NCI-H748 (cell line): ENCODE measurements at regions not wholly inside any gene's neighbourhood (a gene's known extent, or its start where the extent isn't known, plus 50 kb on each side); places are given as distances from the start of the nearest gene placed in this dataset.
"Not testable (repeated sequence)": the region's sequence is repeated elsewhere in the genome, so short reads cannot be mapped to it uniquely, and the experiment has no call there.

Source experiments
- DNase-seq: peaks from one replicate; lab custom pipeline; 2025; ENCODE audit not compliant: unreplicated experiment; lab: John Stamatoyannopoulos, UW

DNA sequence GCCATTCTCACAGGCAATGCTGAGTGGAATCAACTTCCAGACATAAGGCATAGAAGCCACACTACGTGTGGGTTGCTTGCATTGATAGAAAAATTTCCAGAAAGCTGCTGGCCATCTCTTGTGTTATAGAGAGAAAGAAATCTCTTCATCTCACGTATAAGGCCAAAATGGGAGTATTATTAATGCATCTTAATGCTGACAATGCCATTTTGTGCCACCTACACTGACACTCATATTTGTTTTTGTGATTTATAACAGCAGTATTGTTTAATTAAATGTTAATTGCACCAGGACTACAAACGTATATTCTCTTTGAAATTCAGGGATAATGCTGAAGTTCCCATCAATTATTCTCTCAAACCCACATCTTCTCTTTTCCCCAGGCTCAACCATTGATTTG, 56.1 kb upstream of the TMEM132D start:
- no peak for DNase-seq

DNA sequence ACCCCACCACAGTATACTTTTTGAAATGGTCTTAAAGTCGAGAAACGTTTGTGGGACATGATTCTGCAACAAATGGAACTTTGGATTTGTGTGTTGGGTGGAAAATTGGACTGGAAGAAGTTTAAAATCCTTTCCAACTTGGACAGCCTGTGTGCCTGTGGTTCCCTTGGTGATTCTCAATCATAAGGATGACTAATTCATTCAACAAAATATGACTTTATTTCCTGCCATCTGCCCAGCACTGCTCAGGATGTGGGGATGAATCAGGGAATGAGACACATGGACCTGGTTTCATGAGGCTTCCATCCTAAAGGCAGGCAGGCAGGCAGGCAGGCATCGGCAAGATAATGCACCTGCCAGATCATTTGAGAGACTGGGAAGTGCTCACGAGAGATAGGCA, 57.3 kb upstream of the TMEM132D start:
- DNase-seq, result no peak

DNA sequence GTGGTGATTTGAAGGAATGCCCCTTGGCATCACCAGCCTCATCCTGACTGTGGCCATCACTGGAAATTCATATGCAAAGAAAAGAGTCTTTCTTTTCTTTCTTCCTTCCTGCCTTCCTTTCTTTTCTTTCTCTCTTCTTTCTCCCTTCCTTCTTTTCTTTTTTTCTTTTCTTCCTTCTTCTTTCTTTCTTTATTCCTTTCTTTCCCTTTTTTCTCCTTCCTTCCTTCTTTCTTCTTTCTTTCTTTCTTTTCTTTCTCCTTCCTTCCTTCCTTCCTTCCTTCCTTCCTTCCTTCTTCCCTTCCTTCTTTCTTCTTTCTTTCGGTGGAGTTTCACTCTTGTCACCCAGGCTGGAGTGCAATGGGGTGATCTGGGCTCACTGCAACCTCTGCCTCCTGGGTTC, 58.0 kb upstream of the TMEM132D start:
- DNase-seq, result no peak

DNA sequence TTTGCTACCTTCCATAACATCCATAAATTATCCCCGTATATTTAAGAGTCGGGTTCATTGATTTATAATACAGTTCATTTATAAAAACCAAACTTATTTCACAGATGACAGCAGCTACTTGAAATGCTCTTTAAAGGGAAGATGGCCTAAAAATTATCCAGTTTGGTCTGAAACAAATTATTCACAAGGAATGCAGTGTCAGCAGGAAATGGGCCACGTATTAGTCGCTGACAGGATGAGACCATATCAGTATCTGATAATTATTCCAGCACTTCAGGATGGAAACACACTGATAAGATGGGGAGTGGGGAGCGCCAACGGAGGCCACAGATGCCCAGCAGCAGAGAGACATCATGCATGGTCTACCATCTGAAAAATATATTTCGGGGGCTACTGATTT, 60.5 kb upstream of the TMEM132D start:
- no peak for DNase-seq

DNA sequence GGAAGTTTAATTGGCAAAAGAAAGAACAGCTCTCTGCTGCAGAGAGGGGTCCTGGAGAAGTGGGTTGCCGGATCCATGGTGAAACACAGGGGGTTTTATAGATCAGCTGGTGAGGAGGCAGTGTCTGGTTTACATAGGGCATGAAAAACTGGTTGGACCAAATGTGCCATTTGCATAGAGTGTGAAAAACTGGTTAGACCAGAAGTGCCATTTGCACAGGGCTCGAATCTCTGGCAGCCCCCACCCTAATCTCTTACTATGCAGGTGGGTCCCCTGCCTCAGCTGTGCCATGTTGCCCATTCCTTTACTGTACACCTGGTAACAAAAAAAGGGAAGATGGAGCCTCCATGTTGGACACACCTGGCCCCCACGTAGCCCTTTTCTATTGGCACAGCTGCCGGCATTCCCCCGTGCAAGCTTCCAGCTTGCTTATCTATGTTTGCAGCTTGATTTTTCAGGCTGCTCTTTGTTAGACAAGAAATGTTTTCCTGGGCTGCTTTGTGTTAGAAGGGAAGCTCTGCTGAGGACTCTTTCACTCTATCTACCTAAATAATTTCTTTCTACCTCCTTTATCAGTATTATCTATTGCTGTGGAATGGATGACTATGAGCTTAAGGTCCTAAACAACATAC, 61.1 kb upstream of the TMEM132D start:
- DNase-seq, result peak; percentile 84

DNA sequence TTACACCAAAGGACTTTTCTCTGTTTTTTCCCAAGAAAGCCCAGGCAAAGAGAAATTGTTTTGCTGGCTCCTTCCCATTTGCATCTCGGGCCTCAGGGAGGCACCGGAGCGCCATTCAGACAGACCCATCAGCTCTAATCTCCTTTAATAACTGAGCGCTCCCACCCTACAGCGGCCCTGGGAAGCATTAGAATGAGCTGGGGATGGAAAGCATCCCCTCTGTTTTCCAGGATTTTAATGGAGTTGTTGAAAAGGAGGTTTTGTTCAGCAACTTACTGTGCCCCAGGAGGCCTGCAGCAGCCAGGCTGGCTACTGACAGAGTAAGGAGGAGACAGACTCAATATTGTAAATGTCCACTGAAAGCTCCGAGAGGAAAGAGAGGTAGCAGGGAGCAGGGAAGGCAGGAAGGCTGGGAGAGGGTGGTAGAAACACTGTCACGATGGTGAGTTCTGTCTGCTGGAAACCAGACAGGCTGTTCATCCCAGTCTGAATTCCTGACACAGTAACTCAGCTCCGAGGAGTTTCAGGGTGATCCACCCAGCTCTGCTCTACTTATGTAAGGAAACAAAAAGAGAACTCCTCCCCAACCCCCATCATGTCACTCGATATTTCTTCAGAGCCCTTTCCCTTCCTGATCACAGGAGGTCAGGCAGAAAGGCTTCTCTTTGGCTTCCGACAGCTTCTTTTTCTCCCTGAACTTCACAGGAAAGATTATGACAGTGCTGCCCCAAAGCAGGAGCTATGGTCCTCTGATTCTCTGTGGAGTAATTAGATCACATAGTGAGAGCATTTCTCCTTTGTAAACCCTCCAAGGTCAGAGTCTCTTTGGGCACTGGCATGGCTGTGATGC, 62.5 kb upstream of the TMEM132D start:
- no peak for DNase-seq

DNA sequence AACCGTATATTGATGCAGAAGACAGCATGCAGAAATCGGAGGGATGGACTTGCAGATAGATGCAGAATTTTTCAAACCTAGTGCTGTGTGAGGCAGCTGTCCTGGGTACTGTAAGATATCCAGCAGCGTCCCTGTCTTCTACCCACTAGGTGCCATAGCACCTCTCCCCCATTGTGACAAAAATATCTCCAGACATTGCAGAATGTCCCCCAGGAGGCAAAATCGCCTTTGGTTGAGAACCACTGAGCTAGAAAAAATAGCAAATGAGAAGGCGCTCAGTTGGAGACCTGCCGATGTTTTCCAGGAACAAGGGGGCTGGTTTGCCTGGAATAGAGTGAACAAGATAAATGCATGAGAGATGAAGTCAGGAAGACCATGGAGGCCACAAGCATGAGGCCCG, 67.9 kb upstream of the TMEM132D start:
- no peak for DNase-seq

DNA sequence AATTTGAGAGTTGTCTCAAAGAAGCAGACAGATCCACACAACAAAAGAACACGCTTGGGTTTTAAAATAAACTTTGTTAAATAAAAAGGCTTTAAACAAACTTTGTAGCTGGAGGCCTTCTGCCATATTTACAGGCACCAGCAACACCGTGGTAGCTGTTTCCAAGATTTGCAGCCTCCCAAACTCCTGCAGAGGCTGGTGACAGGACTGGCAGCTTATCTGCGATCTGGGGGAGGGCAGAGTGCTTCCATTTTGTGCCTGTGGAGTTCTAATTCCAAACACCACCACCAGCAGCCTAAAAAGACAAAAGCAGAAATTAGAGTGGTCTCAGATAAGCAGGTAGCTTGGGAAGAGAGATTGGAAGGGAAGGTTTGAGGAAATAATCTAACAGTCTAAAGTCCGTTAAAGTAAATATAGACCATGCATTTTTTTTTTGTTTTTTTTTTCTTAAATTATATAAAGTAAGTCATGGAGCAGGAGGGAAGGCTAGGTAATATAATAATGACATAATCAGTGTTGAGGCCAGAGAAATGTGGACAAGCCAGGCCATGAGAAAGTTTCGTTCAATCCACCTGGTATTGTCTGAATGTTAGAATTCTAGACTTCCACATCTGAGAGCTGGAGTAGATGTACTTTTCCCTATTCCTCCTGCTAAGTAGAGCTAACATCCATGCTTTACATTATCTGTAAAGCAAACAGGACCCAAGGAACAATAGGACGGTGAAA, 69.6 kb upstream of the TMEM132D start:
- no peak for DNase-seq

DNA sequence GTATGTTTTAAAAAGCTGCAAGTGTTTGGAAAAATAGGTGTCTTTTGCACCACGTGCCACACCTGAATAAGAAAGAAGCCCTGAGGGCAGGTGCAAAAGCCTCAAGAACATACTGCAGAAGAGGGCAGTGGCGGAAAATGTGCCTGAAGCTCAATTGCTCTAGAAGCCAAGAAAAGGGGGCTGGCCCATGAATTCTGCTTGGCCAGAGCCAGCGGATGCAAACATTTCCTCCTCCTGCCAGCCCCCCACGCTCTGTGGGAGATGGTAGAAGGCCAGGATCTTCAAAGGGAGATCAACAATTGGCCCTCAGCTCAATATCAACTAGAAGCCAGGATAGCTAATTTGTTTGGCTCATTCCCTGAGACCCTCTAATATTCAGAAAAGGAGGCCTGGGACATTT, 80.3 kb upstream of the TMEM132D start:
- peak; percentile 51 for DNase-seq

DNA sequence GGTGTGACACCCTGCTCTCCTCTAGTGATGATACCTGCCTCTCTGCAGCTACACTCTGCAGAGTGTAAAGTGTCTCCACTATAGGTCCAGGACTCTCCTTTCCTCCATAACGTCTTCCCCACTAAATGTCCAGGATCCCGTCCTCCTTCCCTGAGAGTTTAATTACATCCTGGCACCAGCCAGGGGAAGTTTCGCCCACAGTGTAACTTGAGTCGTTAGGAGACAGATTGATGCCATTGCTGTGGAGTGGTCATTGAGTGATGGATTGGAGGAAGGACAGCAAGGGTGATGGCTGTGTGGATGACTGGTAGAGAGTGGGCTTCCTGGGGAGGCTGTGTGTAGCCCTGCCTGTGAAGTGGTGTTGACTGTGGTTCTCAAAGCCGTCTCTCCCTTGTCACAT, 84.0 kb upstream of the TMEM132D start:
- DNase-seq, result no peak

DNA sequence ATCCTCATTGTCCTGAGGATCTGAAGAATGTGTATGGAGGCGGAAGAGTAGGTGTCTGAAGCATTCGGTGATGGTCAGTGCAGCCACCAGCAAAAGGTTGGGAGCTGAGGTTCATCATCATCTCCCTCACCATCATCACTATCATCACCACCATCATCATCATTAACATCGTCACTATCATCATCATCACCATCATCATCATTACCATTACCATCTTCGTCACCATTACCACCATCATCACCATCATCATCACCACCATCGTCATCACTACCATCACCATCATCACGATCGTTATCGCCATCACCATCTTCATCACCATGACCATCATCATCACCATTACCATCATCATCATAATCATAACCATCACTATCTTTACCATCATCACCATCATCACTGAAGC, 90.8 kb upstream of the TMEM132D start:
- DNase-seq, result no peak

DNA sequence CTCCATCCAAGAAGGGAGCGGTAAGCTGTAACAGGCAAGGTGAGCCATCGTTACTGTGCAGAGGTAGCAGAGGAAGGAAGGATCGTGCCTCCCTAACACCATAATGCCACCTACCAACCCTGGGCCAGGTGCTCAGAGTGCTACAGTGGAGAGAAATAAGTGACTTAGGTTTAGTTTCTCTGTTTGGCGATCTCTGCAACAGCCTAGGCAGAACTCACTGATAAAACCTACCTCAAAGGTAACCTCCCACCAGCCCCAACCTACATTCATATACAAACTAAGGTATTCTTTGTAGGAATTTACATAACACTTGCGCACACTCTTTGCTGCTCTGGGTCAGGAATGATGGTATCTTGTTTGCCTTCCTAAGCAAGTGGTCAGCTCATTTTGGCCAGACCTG, 93.4 kb upstream of the TMEM132D start:
- DNase-seq, result no peak

DNA sequence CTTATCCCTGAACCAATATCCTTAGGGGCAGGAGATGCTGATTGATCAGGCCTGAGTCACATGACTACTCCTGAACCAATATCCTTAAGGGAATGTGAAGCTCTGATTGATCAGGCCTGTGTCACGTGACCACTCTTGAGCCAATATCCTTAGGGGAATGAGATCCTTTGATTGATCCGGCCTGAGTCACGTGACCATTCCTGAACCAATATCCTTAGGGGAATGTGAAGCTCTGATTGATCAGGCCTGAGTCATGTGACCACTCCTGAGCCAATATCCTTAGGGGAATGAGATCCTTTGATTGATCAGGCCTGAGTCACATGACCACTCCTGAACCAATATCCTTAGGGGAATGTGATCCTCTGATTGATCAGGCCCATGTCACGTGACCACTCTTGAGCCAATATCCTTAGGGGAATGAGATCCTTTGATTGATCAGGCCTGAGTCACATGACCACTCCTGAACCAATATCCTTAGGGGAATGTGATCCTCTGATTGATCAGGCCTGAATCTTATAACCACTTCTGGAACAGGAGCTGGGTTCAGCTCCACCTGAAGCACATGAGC, 100.6 kb upstream of the TMEM132D start:
- not testable (repeated sequence) for DNase-seq

DNA sequence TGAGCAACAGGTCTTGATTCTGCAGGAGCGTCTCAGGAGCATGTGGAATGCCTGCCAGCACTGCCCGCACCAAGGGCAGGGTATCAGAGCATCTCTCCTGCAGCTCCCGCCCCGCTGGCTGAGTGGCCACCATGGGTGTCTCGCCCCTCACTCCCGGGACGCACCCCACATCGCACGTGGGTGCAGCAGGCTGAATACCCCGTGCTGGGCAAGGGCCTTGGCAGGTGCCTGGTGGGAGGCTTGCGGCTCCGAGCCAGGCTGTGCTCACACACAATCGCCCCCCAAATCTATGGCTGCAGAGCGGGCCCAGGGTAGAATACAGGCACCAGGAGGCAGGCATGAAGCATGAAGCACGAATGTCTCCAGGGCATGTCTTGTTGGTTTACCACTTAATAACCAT, 103.9 kb upstream of the TMEM132D start:
- DNase-seq, result no peak

DNA sequence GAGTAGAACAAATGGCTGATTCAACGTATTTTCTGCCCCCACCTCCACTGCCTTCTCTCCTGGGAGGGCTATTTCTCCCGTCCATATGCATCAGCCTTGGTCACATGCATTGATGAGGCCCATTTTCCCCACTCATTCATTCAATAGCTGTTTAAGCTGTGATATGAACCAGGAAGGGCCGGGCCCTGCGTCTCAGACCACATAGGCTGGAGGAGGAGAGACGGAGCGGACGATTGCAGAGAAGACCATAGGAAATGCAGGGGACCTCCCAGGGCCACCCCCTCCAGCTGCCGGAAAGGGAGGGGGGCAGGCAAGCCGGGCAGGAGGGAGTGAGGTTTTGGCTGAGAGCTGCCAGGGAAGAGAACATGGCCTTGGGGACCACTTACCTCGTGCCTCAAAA, 104.4 kb upstream of the TMEM132D start:
- DNase-seq, result no peak

DNA sequence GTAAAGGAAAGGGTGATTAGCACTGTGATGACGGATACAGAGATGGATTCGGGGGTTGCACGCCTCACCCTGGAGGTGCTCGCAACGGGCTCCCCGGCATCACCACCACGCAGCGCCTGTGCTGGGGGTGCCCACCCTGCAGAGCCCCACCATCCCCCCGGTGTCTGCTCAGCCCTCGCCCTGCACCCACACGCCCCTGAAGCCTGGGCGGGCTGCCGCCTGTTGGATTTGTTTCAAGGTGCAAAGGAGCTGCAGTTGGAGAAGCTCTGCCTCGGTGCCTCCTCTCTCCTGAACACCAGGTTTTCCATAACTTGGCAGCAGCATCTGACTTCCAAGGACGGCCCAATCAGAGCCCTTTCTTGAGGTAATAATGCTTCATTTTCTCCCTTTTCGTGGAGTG, 106.1 kb upstream of the TMEM132D start:
- DNase-seq, result no peak

DNA sequence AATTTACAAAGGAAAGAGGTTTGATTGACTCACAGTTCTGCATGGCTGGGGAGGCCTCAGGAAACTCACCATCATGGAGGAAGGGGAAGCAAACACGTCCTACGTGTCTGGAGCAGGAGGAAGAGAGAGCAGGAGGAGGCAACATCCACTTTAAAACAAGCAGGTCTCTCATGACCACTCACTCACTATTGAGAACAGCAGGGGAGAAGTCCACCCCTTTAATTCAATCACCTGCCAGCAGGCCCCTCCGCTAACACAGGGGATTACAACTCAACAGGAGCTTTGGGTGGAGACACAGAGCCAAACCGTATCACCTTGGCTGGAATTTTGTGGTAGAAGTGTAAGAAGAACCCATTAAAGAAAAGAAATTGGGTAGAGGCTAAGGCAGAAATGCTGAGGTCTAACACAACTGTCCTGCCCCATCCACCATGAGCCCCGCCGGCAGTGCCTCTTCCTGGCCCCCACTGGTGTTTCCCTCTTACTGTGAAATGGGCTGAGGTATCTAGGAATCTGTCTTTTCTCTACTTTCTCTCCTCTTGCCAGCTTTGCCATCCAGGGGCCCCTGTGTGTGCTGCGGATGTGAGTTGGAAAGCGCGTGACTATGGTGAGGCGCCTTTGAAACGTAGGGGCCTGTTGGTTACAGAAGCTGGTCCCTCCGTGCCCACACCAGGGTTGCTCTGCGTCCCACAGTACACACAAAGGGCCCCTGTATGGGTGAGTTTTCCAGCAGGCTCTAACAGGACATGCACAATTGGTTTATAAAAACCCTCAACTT, 108.0 kb upstream of the TMEM132D start:
- peak; percentile 55 for DNase-seq

DNA sequence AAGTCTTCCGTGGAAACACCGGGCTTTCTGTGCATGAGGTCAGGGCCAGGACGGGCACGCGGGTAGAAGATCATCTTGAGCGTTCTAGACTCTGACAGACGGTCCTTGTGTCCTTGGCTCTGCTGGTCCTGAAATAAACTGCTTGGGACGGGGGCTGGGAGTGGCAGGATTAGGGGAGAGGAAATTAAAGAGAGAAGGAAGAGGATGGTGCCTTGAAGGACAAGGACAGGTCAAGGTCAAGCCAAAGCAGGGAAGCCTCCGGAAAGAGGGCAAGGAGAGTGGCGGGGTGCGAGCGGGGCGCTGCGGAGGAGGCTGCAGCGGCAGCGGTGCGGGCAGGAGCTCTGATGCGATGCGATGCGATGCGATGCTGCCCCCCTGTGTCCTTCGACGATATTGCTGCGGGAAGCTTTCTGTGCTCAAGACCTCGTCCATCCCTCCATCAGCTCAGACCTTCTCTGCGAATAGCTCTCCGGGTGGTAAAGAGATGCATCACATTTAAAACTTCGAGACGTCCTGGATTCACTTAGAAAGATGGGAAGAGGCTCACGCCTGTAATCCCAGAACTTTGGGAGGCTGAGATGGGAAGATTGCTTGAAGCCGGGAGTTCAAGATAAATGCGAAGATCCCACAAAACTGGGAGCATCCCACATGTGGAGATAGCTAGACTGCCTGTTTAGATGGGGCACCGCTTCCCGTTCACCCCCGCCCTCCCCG, 110.1 kb upstream of the TMEM132D start:
- peak; percentile 78 for DNase-seq

DNA sequence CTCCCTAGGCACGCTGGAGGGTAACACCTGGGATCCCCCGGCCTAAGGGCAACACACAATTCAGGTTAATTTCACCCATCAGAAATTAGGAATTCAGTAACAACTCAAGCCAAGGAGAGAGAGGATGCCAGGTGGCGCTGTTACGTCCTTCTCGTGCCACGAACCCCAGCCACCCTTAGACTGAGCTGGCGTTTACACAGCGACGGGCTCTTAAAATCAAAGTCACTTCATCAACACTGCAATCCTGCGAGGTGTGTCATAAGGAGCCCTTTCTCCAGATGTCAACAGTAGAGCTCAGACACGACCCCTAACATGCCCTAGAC, 110.6 kb upstream of the TMEM132D start:
- peak; percentile 66 for DNase-seq

DNA sequence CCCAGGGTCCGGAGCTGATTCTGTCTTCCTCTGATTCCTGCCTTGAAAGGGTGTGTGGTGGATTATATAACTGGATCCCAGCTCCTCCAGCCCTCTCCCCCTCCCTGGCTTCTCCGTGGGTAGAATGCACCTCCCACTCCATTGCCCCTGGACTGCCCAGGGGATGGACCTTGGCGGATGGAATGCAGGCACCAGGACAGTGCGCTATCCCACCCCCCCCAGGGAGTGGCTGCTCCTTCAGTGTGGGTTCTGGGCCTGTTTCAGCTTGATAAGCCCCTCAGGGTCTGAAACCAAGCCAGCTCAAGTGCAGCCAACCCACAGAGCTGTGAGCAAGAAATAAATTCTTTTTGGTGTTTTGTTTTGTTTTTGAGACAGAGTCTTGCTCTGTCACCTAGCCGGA, 112.4 kb upstream of the TMEM132D start:
- DNase-seq, result no peak

DNA sequence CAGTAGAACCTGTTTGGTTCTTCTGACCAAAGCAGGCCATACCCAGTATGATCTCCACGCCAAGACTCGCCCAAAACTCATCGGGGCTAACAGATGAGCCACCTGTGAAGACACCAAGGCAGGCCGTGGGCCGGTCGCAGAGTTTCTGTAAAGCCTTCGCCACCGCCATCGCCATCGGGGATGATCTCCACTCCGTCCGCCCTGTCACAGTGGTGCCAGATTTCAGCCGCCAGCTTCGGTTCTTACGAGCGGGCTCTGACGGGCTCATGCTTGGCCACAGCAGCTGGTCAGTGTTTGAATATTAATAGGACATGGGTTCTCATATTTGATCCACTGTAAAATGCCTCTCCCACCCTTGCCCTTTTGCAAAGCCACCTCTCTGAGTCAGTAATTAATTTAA, 113.2 kb upstream of the TMEM132D start:
- DNase-seq, result no peak
